ENCODE measurements at regions not wholly inside any gene's neighbourhood (a gene's known extent, or its start where the extent isn't known, plus 50 kb on each side); places are given as distances from the start of the nearest gene placed in this dataset.

GRCh38 chrX:78455901-78456300 lies 128.5 kb upstream of the CYSLTR1 start:
- no peak for TF ChIP-seq NRF1 (IDR thresholded peaks at IDR 0.05; ENCODE audit: low read depth, low read length)
- no peak for TF ChIP-seq CTCF (IDR thresholded peaks at IDR 0.05)
- no peak for TF ChIP-seq JUND (IDR thresholded peaks at IDR 0.05)
- TF ChIP-seq MAX (IDR thresholded peaks at IDR 0.05; ENCODE audit: low read depth), result no peak

Measured in SK-N-SH (cell line).